ENCODE measurements at regions not wholly inside any gene's neighbourhood (a gene's known extent, or its start where the extent isn't known, plus 50 kb on each side); places are given as distances from the start of the nearest gene placed in this dataset.
A peak's percentile ranks its signal among the peaks of the same experiment; 100 is the strongest.

- no peak for DNase-seq (ENCODE audit: low read depth)
These were observed 140.9 kb upstream of the MOCS1 start for GRCh38 chr6:40075056-40075590.

- no peak for DNase-seq (ENCODE audit: low read depth)
These were observed 140.2 kb upstream of the MOCS1 start for GRCh38 chr6:40074306-40075055.

GRCh38 chr6:40066372-40066771 lies 132.1 kb upstream of the MOCS1 start:
- DNase-seq (ENCODE audit: low read depth) = no peak

GRCh38 chr6:40056865-40057264 lies 122.6 kb upstream of the MOCS1 start:
- no peak for DNase-seq (ENCODE audit: low read depth)

- peak; percentile 2 for DNase-seq (ENCODE audit: low read depth)
These were observed 120.3 kb upstream of the MOCS1 start for GRCh38 chr6:40054602-40055001.

GRCh38 chr6:40054186-40054585 lies 119.9 kb upstream of the MOCS1 start:
- peak; percentile 2 for DNase-seq (ENCODE audit: low read depth)

- no peak for DNase-seq (ENCODE audit: low read depth)
These were observed 114.9 kb upstream of the MOCS1 start for GRCh38 chr6:40049128-40049527.

GRCh38 chr6:40044196-40044595 lies 109.9 kb upstream of the MOCS1 start:
- DNase-seq (ENCODE audit: low read depth) = no peak

- DNase-seq (ENCODE audit: low read depth) = no peak
These were observed 108.0 kb upstream of the MOCS1 start for GRCh38 chr6:40042232-40042631.

GRCh38 chr6:40039042-40039441 lies 104.8 kb upstream of the MOCS1 start:
- DNase-seq (ENCODE audit: low read depth) = no peak

GRCh38 chr6:40038626-40039025 lies 104.4 kb upstream of the MOCS1 start:
- DNase-seq (ENCODE audit: low read depth) = no peak

- no peak for DNase-seq (ENCODE audit: low read depth)
These were observed 103.0 kb upstream of the MOCS1 start for GRCh38 chr6:40037271-40037670.

- peak; percentile 37 for DNase-seq (ENCODE audit: low read depth)
These were observed 101.9 kb upstream of the MOCS1 start for GRCh38 chr6:40036186-40036585.

GRCh38 chr6:40028449-40028848 lies 94.2 kb upstream of the MOCS1 start:
- DNase-seq (ENCODE audit: low read depth) = no peak

GRCh38 chr6:40022867-40023266 lies 88.6 kb upstream of the MOCS1 start:
- DNase-seq (ENCODE audit: low read depth) = no peak

GRCh38 chr6:40020166-40020565 lies 85.9 kb upstream of the MOCS1 start:
- no peak for DNase-seq (ENCODE audit: low read depth)

- no peak for DNase-seq (ENCODE audit: low read depth)
These were observed 81.3 kb upstream of the MOCS1 start for GRCh38 chr6:40015530-40015929.

GRCh38 chr6:40011844-40012243 lies 77.6 kb upstream of the MOCS1 start:
- DNase-seq (ENCODE audit: low read depth) = peak; percentile 17

GRCh38 chr6:40000964-40001515 lies 66.8 kb upstream of the MOCS1 start:
- no peak for DNase-seq (ENCODE audit: low read depth)

- DNase-seq (ENCODE audit: low read depth) = no peak
These were observed 65.0 kb upstream of the MOCS1 start for GRCh38 chr6:39999006-39999867.

GRCh38 chr6:39998126-39998525 lies 63.9 kb upstream of the MOCS1 start:
- no peak for DNase-seq (ENCODE audit: low read depth)

- DNase-seq (ENCODE audit: low read depth) = no peak
These were observed 62.9 kb upstream of the MOCS1 start for GRCh38 chr6:39997101-39997635.
